ENCODE measurements at regions not wholly inside any gene's neighbourhood (a gene's known extent, or its start where the extent isn't known, plus 50 kb on each side); places are given as distances from the start of the nearest gene placed in this dataset.

DNA sequence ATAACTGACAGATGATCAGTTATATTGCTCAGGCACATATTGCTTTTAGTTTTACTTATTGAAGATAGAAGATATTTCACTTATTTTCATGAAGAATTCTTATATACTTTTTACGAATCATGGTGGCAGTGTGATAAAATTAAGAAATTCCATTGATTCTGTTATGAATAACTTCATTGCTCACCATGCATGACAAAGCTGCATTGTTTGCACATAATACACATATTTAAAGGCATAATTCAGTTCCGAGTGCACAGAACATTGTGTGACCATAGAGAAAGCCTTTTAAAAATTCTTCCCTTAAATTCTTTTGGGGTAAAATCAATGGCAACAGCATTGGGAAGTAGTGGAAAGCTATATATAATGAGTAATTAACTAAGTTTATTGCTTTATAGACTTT, 82.5 kb upstream of the NAALADL2 start:
- Histone ChIP-seq H3K27me3 (ENCODE audit: control insufficient read depth, insufficient read depth, low read length) (no peaks in the 10 kb centered on the region), H3K4me1 (ENCODE audit: control insufficient read depth, insufficient read depth, low read length) (no peaks in the 10 kb centered on the region), H3K4me3 (ENCODE audit: low read depth, low read length) (no peak overlapping the region), H3K9me3 (ENCODE audit: control insufficient read depth, insufficient read depth, low read length) (no peaks in the 10 kb centered on the region), H3K27ac (ENCODE audit: low read depth, low read length) (no peak overlapping the region), H3K36me3 (ENCODE audit: control insufficient read depth, insufficient read depth, low read length) (no peaks in the 10 kb centered on the region), H3K9ac (ENCODE audit: low read depth, low read length) (no peak overlapping the region)

DNA sequence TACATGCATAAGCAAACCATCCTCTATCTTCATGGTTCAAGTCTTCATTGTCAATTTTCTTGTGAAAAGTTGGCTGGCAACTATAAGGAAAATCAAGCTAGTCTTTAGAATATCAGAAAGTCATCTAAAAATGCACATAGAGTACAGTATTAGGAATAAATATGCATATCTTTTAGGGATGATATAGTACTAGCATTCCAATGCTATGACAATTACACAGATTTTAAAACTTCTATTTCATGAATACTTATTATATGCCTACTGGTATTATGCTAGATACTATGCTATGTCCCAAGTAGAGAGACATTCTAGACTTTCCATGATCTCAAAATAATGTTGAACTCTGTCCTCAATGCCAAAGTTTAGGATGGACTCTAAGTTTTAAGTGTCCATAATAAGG, 81.3 kb upstream of the NAALADL2 start:
- H3K9me3 ChIP-seq (ENCODE audit: control insufficient read depth, insufficient read depth, low read length), result no peaks in the 10 kb centered on the region
- no peaks in the 10 kb centered on the region for H3K27me3 ChIP-seq (ENCODE audit: control insufficient read depth, insufficient read depth, low read length)
- no peak overlapping the region for H3K27ac ChIP-seq (ENCODE audit: low read depth, low read length)
- H3K36me3 ChIP-seq (ENCODE audit: control insufficient read depth, insufficient read depth, low read length), result no peaks in the 10 kb centered on the region
- H3K4me1 ChIP-seq (ENCODE audit: control insufficient read depth, insufficient read depth, low read length), result no peaks in the 10 kb centered on the region
- no peak overlapping the region for H3K9ac ChIP-seq (ENCODE audit: low read depth, low read length)
- no peak overlapping the region for H3K4me3 ChIP-seq (ENCODE audit: low read depth, low read length)

DNA sequence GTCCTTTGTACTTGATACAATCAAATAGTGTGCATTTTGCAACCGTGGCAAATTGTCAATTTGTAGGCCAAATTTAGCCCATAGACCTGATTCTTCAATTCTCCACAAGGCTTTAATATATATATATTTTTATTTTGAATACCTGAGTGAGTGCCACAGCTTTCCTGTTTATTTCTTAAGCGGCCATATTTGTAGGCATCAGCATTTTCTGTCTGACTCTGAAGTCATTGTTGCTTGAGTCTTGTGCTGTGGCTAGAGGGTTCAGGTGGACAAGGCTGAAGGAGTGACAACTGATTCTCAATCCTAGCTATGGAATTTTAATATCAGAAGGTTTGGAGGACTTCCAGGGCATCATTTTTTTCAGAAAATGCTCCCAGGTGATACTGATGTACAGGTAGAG, 75.6 kb upstream of the NAALADL2 start:
- H3K27me3 ChIP-seq (ENCODE audit: control insufficient read depth, insufficient read depth, low read length), result no peaks in the 10 kb centered on the region
- H3K4me3 ChIP-seq (ENCODE audit: low read depth, low read length), result no peak overlapping the region
- H3K9me3 ChIP-seq (ENCODE audit: control insufficient read depth, insufficient read depth, low read length), result no peaks in the 10 kb centered on the region
- no peaks in the 10 kb centered on the region for H3K4me1 ChIP-seq (ENCODE audit: control insufficient read depth, insufficient read depth, low read length)
- no peak overlapping the region for H3K9ac ChIP-seq (ENCODE audit: low read depth, low read length)
- H3K36me3 ChIP-seq (ENCODE audit: control insufficient read depth, insufficient read depth, low read length), result no peaks in the 10 kb centered on the region
- H3K27ac ChIP-seq (ENCODE audit: low read depth, low read length), result no peak overlapping the region

DNA sequence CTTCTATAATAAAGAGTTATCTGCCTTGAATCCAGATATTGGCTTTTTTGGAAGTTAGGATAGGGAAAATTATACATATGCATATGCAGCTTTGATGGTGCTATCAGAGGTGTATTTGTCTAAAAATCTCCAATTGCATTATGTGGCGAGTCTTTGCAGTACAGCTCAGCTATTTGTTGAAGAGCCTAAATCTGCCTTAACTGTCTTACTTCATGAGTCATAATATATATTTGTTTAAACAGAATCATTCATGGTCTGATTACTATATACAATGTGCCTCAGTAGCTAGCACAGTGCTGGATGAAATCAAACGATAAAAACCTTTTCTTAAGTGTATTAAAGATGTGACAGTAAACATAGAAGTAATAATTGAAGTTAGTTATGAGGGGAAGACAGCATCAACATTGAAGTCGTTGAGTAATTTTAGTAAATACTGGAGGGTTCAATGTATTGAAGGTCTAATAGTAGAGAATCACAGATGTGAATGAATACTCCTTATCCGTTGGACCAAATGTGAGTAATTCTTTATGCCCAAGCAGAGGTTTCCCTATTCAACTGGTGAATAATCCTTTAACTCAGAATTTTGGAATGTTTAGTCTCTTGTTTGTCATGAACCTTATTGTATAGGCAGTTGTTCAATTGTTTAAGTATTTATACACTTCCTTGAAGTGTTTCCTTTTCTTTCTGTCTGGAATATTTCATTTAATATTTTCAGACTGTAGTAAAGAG, 74.8 kb upstream of the NAALADL2 start:
- Histone ChIP-seq H3K4me1 (ENCODE audit: control insufficient read depth, insufficient read depth, low read length) (no peaks in the 10 kb centered on the region), H3K4me3 (ENCODE audit: low read depth, low read length) (no peak overlapping the region), H3K27me3 (ENCODE audit: control insufficient read depth, insufficient read depth, low read length) (no peaks in the 10 kb centered on the region), H3K36me3 (ENCODE audit: control insufficient read depth, insufficient read depth, low read length) (no peaks in the 10 kb centered on the region), H3K9me3 (ENCODE audit: control insufficient read depth, insufficient read depth, low read length) (no peaks in the 10 kb centered on the region), H3K9ac (ENCODE audit: low read depth, low read length) (no peak overlapping the region), H3K27ac (ENCODE audit: low read depth, low read length) (no peak overlapping the region)

DNA sequence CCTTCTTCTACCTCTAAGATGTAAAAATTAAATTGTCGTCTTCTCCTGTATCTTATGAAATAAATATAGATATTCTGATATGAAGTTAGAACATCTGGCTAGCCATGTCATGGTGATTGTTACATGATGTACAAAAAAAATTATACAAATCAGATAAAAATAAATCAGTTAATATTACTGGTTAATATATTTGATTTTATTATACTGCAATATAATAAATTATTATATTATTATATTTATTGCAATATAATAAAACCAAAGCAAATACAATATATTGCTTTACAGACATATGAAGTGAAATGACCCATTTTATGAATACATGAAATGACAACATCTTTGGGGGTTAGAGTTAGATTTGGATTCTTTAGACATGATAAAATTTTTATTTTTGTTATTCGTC, 72.3 kb upstream of the NAALADL2 start:
- Histone ChIP-seq H3K4me1 (ENCODE audit: control insufficient read depth, insufficient read depth, low read length) (no peaks in the 10 kb centered on the region), H3K27me3 (ENCODE audit: control insufficient read depth, insufficient read depth, low read length) (no peaks in the 10 kb centered on the region), H3K4me3 (ENCODE audit: low read depth, low read length) (no peak overlapping the region), H3K9ac (ENCODE audit: low read depth, low read length) (no peak overlapping the region), H3K36me3 (ENCODE audit: control insufficient read depth, insufficient read depth, low read length) (no peaks in the 10 kb centered on the region), H3K27ac (ENCODE audit: low read depth, low read length) (no peak overlapping the region), H3K9me3 (ENCODE audit: control insufficient read depth, insufficient read depth, low read length) (no peaks in the 10 kb centered on the region)

DNA sequence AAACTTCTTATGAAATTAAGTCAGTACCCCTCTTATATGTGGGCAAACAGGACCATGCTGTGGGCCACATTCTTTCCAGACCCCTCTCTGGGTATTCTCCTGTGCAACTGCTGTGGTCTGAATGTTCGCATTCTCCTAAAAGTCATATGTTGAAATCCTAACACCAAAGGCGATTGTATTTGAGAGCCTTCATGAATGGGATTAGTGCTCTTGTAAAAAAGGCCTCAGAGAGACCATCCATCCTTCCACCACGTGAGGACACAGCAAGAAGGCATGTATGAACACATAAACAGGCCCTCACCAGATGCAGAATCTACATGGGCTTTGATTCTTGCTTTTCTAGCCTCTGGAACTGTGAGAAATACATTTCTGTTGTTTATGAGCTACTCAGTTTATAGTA, 68.0 kb upstream of the NAALADL2 start:
- Histone ChIP-seq H3K27ac (ENCODE audit: low read depth, low read length) (no peak overlapping the region), H3K36me3 (ENCODE audit: control insufficient read depth, insufficient read depth, low read length) (no peaks in the 10 kb centered on the region), H3K9ac (ENCODE audit: low read depth, low read length) (no peak overlapping the region), H3K27me3 (ENCODE audit: control insufficient read depth, insufficient read depth, low read length) (no peaks in the 10 kb centered on the region), H3K4me1 (ENCODE audit: control insufficient read depth, insufficient read depth, low read length) (no peaks in the 10 kb centered on the region), H3K4me3 (ENCODE audit: low read depth, low read length) (no peak overlapping the region), H3K9me3 (ENCODE audit: control insufficient read depth, insufficient read depth, low read length) (no peaks in the 10 kb centered on the region)

DNA sequence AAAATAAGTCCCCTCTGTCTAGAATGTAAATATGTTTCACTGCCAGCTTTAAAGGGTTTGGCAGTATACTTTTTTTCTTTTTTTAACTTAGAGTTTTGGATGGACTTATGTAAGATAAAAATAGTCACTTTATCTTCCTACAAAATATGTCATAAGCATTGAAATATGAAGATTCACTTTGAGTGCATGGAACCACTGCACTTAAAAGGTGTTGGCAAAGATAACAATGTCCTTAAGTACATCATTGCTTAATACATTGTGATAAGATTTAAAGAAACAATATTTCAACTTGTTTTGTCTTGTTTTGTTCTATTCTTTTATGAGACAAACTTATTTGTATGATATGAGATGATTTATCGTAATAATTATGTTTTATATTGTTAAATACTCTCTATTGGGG, 66.3 kb upstream of the NAALADL2 start:
- Histone ChIP-seq H3K9ac (ENCODE audit: low read depth, low read length) (no peak overlapping the region), H3K4me1 (ENCODE audit: control insufficient read depth, insufficient read depth, low read length) (no peaks in the 10 kb centered on the region), H3K27ac (ENCODE audit: low read depth, low read length) (no peak overlapping the region), H3K9me3 (ENCODE audit: control insufficient read depth, insufficient read depth, low read length) (no peaks in the 10 kb centered on the region), H3K4me3 (ENCODE audit: low read depth, low read length) (no peak overlapping the region), H3K27me3 (ENCODE audit: control insufficient read depth, insufficient read depth, low read length) (no peaks in the 10 kb centered on the region), H3K36me3 (ENCODE audit: control insufficient read depth, insufficient read depth, low read length) (no peaks in the 10 kb centered on the region)
